Right atrium auricular region (tissue), 2 donors: ENCODE measurements at regions not wholly inside any gene's neighbourhood (a gene's known extent, or its start where the extent isn't known, plus 50 kb on each side); places are given as distances from the start of the nearest gene placed in this dataset.
"Not testable (repeated sequence)": the region's sequence is repeated elsewhere in the genome, so short reads cannot be mapped to it uniquely, and the experiment has no call there.

Experiments used
- DNase-seq: peaks from one replicate; pipeline ENCODE4 v3.0.0-alpha.2; 2019; ENCODE audit warnings: low spot score
- H3K27ac ChIP-seq, 2 donors: fragments of 200-600 bp; sonication (generic); 1 replicate in 1 of 2; 2 replicates in 1 of 2; pipeline ENCODE4 v1.5.1; 2016 to 2019
- H3K27me3 ChIP-seq, 2 donors: fragments of 200-600 bp; sonication (generic); one replicate each; pipeline versions ENCODE4 v1.5.1 to v1.6.0; 2017 to 2019
- H3K36me3 ChIP-seq: fragments of 200-600 bp; sonication (generic); one replicate; pipeline ENCODE4 v1.5.1; 2016
- H3K4me1 ChIP-seq, 2 donors: fragments of 200-600 bp; sonication (generic); one replicate each; pipeline versions ENCODE4 v1.5.1 to v1.6.0; 2017 to 2019
- H3K4me3 ChIP-seq, 2 donors: fragments of 200-600 bp; sonication (generic); 1 replicate in 1 of 2; 2 replicates in 1 of 2; pipeline ENCODE4 v1.5.1; 2017 to 2019; ENCODE audit warnings: mild to moderate bottlenecking in 1 of 2, moderate library complexity in 1 of 2
- H3K9me3 ChIP-seq, 2 donors: fragments of 200-600 bp; sonication (generic); one replicate each; pipeline ENCODE4 v1.5.1; 2019
- CTCF ChIP-seq, 2 donors: fragments of 200-600 bp; sonication (generic); IDR thresholded peaks; one replicate each; pipeline ENCODE4 v1.5.1; 2019; ENCODE audit warnings: antibody characterized with exemption in 2 of 2

GRCh38 chr3:67244130-67244529 lies 246.0 kb downstream of the KBTBD8 start:
- DNase-seq = no peak
- no peak for TF ChIP-seq CTCF (IDR thresholded peaks at IDR 0.05)
- H3K4me3 ChIP-seq = no peak overlapping the region
- no peaks in the 10 kb centered on the region for H3K27me3 ChIP-seq
- no peaks in the 10 kb centered on the region for H3K36me3 ChIP-seq
- H3K27ac ChIP-seq = no peak overlapping the region
- no peaks in the 10 kb centered on the region for H3K9me3 ChIP-seq
- H3K4me1 ChIP-seq = no peaks in the 10 kb centered on the region

DNA sequence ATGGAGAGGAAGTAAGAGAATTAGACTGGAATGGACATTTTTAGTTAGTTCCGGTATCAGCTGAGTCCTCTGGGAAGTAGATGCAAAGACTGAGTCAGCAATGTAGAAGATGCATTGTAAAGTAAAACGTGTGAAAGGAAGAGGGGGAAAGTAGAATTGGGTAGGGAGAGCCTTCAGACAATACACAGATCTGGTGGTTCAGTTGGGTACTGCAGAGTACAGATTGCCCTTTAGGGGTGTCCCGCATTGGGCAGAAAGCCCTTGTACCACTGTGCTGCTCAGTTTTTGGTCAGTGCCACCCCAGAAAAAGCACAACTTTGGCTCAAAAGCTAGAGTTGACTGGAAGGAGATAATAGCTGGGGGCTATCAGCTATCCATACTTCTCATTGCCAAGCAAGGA lies 247.4 kb downstream of the KBTBD8 start:
- no peak for DNase-seq
- no peak overlapping the region for H3K27ac ChIP-seq
- peak in 1 of 2 donors; percentile 14 for TF ChIP-seq CTCF (IDR thresholded peaks at IDR 0.05)
- no peaks in the 10 kb centered on the region for H3K27me3 ChIP-seq
- no peaks in the 10 kb centered on the region for H3K4me1 ChIP-seq
- H3K9me3 ChIP-seq = no peaks in the 10 kb centered on the region
- H3K4me3 ChIP-seq = no peak overlapping the region
- H3K36me3 ChIP-seq = no peaks in the 10 kb centered on the region

DNA sequence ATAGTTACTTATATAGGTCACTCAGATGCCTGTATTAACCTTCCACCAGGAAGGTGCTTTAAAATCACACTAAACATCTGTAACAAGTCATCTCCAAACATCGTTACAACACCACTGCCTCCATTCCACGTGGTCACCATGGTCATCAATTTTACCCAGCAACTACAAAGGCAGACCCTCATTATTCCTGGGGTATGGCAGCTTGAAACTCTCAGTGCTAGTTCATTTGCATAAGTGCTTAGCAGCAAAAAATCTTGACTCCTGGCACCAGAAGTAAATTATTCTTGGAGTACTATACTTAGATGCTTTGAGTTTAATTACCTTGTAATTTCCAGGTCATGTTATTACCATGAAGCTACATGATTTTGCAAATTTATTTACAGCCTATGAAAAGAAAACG lies 250.6 kb downstream of the KBTBD8 start:
- no peak overlapping the region for H3K27ac ChIP-seq
- H3K27me3 ChIP-seq = no peaks in the 10 kb centered on the region
- no peaks in the 10 kb centered on the region for H3K4me1 ChIP-seq
- H3K36me3 ChIP-seq = no peaks in the 10 kb centered on the region
- no peak for DNase-seq
- H3K4me3 ChIP-seq = no peak overlapping the region
- TF ChIP-seq CTCF (IDR thresholded peaks at IDR 0.05) = no peak
- H3K9me3 ChIP-seq = no peaks in the 10 kb centered on the region

- DNase-seq, H3K4me3 ChIP-seq, H3K36me3 ChIP-seq, H3K4me1 ChIP-seq, H3K27ac ChIP-seq, H3K27me3 ChIP-seq, H3K9me3 ChIP-seq: not testable (repeated sequence)
Observed at GRCh38 chr3:67252906-67253305, 254.8 kb downstream of the KBTBD8 start.

DNA sequence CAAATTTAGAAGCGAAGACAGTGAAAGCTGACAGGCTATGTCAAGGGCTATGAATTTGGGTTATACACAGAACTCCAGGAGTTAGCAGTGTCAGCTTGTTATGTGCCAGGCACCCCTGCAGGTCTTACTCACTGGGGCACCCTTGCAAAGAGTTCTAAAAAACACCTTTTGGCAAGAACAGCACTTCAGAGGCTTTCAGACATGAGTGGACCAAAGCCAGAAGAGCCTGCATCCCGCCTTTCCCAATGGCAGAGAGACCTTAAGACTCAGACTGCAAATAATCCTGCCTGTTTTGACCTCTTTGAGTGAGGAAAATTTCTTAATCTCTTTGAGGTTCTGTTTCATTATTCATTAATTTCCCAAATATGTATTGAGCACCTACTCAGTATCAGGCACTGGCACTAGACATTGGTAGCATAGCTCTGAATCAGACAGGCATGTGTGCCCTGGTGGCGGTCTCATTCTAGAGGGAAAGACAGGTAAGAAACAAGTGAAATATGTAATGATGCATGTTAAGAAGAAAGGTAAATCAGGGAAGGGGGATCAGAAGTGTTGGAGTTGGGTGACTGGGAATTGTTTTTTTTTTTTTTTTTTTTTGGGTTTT lies 280.0 kb downstream of the KBTBD8 start:
- Histone ChIP-seq H3K9me3 (peaks cover 0 to 4% of the 10 kb centered on the region in 2 donors), H3K4me3 (no peak overlapping the region), H3K4me1 (no peaks in the 10 kb centered on the region), H3K27ac (no peak overlapping the region), H3K27me3 (no peaks in the 10 kb centered on the region), H3K36me3 (no peaks in the 10 kb centered on the region)
- no peak for DNase-seq
- no peak for TF ChIP-seq CTCF (IDR thresholded peaks at IDR 0.05)

- Histone ChIP-seq H3K27ac (no peak overlapping the region), H3K4me1 (no peaks in the 10 kb centered on the region), H3K9me3 (no peaks in the 10 kb centered on the region), H3K4me3 (no peak overlapping the region), H3K36me3 (no peaks in the 10 kb centered on the region), H3K27me3 (no peaks in the 10 kb centered on the region)
- no peak for TF ChIP-seq CTCF (IDR thresholded peaks at IDR 0.05)
- DNase-seq = no peak
Observed at GRCh38 chr3:67286586-67286985, 288.5 kb downstream of the KBTBD8 start.
